HG02763 (cell line): ENCODE measurements at regions not wholly inside any gene's neighbourhood (a gene's known extent, or its start where the extent isn't known, plus 50 kb on each side); places are given as distances from the start of the nearest gene placed in this dataset.

Source experiments
- ATAC-seq: cut with Tn5 transposase; IDR thresholded peaks from one replicate; pipeline ENCODE4 v1.9.1; 2021; ENCODE audit warnings: mild to moderate bottlenecking, moderate library complexity; ENCODE audit not compliant: unreplicated experiment

DNA sequence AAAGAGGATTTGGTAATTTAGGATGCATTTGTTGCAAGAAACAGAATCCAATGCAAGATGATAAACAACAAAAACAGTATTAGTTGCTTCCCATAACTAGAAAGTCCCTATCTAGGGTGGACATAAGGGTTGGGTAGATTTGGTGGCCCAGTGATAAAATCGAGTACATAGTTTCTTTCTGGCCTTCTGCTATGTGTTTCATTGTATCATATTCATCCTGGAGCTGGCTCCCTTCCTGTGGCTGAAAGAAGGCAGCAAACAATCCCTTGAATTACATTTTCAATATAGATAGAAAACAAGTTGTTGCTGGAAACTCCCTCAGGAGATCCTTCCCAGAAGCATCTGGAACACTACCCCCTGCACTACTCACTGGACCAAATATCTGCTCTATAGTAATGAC, 135.1 kb downstream of the ID4 start:
- no peak for ATAC-seq

DNA sequence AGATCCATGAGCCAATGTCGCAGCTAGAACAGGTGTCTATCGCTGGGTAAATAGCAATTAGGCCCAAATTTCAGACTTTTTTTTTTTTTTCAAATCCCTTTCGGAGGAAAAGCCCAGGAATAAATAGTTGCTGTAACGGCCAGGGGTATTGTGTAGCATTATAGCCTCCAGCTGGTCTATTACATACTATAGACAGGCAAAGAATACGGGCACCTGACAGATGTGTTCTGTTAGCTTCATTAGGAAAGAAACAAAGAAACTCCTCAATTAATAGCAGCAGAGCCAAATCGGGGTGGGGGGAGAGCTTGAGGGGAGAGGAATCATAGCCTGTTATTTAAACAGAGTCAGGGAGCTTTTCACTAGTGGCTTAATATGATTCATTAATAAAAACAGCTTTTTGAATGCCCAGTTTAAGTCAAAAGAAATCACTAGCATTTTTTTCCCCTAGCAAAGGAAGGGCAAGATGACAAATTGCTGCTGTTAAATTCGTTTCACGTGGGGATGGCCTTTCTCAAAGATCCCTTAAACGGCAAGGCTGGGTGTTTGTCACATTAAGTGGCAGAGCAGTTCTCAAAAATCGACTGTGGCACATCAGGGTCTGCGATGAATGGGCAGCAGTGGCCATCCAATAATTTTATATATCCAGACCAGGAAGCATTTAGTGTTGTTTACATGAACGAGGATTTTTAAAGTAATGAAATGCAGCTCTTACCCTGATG, 139.4 kb downstream of the ID4 start:
- ATAC-seq, result no peak

DNA sequence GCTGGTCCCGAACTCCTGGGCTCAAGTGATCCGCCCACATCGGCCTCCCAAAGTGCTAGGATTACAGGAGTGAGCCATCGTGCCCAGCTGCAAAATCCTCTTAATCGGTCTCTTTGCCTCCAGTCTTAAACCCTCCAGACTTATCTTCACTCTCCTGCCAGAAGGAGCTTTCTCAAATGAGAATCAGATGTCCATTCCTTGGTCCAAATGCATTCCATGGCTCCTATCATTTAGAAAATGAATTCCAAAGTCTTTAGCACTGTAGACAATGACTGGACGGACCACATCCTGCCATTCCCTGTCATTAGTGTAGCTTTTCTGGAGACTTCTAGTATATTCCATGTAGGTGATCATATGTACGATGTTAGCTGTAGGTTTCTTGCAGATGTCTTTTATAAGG, 141.9 kb downstream of the ID4 start:
- no peak for ATAC-seq

DNA sequence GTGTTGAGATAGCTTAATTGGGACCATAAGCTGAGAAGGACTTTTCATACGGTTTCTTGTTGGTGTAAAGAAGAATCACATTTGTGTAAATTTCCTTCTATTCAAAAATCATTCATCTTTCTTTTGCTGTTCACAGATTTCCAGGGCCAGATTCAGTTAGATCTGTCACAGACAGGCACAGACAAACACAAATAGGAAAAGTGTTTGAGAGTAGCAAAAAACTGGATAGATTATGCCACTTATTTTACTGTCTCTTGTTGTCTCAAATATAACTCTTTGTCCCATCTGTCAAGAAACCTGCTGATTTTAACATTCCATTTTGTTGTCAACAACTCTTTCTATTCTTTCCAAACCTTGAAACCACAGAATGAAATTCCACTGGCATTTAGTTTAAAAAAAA, 142.8 kb downstream of the ID4 start:
- no peak for ATAC-seq

DNA sequence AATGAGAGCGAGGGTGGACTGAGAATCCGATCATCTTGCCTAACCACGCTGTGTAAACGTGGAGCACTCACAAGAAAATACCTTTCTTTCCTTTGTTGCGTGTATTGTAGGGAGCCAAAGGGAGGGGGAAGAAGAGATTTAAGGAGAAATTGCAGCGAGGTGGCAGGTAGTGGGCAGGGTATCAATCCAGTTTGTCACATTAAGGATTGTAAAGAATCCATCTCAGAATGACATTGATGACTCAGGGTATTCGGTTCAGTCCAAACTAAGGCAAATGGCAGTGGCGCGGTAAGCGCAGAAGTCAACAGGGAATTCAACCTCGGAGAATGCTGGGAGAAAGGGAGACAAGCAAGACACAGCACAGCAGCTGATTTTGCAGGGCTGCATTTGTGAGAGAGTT, 146.2 kb downstream of the ID4 start:
- ATAC-seq, result no peak

DNA sequence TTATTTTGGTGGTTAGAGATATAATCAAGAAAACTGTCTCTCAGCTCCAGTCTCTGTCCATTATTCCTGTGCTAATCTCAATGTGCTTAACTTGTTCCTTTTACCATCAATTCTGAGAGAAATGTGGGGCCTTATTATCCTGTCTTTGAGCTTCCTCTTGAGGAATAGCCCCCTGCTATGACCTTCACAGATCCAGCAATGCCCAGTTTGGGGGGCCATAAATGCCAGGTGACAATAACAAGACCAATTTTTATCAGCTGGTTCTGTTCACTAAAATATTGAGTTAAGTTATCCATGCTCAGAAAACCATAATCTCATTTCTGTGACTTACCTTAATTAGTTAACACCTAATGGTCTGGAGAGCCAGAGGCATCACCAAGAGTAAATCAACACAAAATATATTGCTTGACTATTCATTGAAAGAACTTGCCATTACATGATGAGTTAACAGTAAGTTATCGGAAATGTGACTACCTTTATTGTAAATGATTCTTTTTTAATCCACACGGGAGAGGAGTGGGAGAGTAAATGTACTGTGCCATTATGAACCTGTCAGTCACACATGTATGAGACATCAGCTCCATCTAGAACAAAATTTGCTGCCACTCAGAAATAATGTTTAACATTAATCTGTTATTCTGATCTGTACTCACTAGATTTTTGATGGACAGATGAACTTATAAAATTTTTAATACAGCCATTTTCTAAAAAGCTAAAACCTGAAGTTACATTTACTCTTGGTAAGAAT, 149.7 kb downstream of the ID4 start:
- no peak for ATAC-seq

DNA sequence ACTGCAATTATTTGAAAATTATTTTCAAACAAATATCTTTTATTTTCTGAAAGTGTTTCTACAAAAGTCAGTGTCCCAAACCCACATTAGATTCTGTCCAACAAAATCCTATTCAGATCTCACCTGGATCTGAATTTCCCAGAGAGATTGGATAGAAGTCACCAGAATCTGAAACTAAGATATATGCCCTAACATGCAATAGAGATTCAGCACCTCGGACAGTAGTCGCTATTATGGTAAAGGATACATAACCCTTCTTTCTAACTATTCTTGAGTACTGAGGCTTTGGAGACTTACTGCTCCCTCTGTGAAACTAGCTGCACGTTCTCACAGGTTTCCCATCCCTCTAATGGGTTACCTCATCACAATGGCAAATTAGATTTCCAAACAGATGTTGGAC, 151.4 kb downstream of the ID4 start:
- no peak for ATAC-seq

DNA sequence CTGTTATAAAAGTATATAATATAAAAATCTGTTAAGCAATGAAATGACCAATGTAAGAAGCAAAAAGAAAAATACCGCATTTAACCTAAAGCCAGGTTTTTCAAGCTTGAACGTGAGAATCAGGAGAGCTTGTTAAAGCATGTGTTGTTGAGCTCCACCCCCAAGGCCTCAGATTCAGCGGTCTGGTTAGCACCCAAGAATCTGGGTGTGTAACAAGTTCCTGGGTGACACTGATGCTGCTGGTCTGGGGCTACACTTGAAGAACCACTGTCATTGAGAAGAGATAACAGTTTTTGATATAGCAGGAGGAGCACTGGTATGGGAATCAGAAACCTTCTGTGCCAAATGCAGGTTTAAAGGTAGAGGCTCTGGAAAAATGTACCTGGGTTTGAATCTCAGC, 154.0 kb downstream of the ID4 start:
- ATAC-seq, result no peak

DNA sequence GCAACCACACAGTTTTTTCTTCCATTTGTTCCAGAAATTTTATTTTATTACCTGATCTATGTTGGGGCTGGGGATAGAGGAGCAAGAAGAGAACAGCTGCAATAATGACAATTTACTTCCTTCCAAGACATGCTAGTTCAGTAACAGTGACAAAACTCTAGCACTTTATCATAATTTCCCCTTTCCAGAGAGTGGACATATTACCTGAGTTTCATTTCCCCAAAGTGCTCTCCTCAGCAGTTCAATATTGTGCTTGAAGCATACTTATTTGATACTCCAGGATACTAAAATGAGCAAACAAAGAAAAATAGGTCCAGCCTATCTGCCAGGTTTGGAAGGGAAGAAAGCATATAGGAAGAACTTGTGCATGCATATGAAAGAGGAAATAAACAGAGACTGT, 157.7 kb downstream of the ID4 start:
- ATAC-seq, result no peak

DNA sequence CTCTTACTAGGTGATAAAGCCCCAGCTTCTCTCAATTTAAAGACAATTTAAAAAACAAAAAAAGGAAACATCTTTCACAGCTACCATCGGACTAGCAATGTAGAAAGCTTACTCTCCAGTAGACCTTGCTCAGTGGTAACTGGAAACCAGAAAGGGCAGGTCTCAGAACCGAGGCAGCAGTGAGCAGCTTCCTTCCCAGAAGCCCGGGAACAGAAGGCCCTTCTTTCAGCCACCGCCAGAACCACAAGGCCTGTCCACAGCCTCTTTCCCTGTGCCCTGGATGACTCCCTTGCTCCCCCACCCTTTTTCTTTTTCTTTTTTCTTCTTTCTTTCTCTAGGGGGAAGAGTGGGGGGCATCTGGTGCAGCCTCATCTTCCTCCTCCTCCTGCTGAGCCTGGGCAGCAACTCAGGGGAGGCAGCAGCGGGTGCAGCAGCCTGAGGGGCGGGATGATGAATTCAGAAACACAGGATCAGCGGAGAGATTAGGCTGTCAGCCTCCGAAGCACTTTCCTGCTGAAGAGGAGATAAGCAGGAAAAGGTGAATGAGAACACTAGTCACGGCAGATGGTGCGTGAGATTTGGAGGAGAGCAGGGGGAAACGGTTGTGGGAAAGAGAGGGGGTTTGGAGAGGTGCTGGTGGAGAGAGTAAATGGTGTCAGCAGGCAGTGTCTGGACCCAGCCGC, 158.5 kb downstream of the ID4 start:
- ATAC-seq, result no peak

DNA sequence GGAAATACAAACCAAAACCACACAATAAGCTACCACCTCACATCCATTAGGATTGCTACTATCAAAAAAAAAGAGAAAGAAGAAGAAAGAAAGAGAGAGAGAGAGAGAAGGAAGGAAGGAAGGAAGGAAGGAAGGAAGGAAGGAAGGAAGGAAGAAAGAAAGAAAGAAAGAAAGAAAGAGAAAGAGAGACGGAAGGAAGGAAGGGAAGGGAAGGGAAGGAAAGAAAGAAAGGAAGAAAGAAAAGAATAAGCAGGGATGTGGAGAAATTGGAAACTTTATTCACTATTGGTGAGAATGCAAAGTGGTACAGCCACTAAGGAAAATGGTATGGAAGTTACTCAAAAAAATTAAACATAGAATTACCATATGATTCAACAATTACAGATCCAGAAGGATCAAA, 159.9 kb downstream of the ID4 start:
- ATAC-seq, result no peak

DNA sequence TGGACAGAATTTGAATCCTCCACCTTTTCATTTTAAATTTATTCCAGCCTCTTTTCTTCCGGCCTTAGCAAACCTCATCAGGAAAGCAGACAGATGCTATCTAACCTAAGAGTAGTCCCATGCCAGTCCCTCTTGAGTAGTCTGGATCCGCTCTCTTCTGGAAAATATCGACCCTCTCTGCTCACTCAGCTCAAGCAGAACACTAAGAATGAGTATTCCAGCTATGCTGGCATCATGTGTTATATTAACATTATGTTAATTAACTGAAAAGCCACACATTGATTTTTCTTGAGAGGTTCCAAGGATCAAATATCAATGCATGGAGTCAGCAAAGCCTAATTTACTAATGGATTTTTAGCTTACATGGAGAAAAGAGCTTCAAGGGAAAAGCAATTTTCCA, 161.4 kb downstream of the ID4 start:
- ATAC-seq, result no peak

DNA sequence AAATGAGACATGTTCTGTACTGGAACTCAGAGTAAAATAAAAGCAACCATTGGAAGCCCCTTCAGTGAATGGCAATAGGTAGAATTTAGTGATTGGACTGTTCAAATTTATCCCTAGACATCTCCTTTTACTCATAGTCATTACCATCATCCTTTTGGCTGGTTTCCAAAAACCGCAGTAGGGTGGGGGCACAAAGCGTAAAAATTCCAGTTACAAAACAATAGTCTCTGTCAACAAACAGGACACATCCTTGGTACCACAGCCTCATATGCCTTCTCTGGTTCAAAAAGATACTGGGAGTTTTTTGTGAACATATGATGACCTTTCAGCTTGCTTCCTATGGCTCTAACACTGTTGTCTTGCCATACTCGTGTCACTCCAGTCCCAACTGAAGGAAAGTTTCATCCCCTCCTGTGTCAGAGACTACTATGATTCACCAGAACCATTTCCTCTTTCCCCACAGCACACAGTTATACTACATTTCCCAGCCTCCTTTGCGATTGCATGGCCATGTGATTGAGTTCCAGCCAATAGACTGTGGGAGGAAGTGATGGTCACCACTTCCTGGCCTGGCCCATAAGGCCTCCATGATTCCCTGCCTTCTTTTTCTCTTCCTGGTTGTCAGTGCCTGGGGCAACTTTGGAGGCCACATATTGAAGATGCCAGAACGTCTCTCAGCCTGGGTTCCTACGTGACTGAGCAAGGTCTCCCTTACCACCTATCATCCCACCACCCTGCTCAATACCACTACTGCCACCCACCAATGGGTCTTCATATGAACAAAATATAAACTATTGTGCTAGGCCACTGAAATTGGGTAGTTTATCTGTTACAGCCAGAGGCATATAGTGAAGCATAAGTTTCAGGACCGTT, 162.4 kb downstream of the ID4 start:
- peak; percentile 64 for ATAC-seq

DNA sequence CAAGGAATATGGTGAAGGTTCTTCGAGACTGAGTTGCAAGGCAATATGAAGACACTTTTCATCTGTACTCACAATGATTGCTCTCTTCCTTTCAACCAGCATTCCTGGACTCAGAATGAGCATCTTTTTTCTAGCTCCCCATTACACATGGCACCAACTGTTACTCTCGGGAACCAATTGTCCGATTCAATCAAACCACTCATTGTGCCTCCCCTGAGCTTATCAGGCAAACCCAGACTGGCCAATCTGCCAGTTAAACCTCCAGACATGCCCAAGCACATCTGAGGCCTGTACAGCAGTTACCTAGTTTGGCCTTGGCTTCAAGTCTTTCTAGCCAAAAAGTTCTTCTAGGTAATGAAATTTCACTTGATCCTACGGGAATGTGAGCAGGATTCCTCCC, 164.1 kb downstream of the ID4 start:
- no peak for ATAC-seq

DNA sequence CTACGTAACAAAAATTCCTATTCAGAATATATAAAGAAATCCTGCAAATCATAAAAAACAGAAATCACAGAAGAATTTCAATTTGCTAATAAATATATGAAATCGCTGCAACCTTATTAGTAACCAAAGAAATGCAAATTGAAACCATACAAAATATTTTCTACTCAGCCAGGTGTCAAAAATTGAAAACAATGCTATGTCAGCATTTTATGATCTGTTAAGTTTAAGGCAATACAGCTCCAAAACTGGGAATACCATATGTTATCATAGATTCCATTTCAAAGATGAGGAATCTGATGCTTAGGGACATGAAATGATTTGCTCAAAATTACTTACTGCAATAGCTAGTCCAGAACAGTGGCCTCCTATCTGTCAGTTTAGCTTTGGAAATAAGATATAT, 168.9 kb downstream of the ID4 start:
- ATAC-seq, result no peak

DNA sequence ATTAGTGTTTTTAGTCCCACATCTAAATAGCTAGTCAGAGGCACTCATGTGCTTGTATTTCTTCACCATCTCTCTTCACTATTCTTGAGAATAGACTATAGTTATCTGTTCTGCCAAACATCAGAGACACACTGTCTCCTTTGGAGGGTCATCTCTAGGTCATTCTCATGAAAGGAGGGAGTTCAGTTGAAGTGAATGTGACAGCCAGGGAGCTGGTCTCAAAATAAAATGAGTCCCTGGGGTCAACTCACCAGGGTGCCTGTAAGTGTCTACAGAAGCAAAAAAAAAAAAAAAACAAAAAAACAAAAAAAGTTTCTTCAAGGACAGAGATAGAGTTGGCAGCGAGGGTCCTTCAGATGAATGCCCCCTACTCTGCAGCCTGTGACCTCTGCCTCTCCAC, 171.0 kb downstream of the ID4 start:
- no peak for ATAC-seq

DNA sequence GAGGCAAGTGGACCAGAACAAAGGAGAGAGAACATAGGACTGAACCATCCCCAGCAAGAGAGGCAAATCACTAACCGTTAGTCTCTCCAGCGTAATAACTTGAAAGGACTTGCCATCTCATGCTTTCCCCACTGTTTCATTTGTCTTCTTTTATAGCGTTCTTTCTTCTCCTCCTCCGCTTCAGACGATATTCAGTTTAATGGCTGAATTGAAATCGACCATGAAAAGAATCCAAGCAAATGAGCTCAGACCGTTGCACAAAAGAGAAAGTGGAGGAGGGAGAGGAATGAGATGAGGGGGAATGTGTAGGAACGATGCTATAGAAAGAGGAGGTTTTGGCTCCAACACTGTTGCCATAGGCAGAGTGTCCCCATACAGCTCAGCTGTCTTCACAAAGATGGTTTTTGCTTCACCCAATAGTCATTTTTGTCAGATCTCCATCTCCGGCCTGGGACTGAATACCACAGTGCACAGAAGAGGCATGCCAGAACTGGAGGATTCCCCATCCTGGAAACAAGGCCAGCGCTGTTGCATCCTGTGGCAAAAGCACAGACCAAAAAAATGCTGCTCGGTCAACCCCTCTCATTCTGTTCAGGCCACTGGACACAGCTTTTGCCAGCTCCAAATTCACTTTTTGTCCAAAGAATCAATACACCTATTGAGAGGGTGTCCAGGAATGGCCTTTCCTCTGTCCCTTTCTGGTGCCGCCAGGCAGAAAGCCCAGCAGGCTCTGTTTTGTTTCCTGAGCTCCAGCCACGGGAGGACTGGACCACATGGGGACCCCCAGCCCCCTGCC, 176.1 kb downstream of the ID4 start:
- no peak for ATAC-seq

DNA sequence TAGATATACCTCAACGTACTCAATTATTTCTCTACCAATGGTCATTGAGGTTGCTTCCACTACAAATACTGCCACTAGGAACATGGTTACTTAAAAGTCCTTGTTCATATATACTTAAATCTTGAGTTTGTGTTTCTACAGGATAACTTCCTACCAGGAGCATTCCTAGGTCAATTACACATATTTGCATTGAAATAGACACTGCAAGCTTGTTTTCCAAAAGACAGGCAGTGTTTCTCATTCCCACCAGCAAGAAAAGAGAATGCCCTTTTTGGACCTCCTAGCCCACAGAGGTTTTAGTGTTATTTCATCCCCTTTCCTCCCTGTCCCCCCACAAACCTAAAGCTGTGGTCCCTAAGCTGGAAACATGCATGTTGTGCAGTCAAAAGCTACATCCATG, 177.3 kb downstream of the ID4 start:
- no peak for ATAC-seq

DNA sequence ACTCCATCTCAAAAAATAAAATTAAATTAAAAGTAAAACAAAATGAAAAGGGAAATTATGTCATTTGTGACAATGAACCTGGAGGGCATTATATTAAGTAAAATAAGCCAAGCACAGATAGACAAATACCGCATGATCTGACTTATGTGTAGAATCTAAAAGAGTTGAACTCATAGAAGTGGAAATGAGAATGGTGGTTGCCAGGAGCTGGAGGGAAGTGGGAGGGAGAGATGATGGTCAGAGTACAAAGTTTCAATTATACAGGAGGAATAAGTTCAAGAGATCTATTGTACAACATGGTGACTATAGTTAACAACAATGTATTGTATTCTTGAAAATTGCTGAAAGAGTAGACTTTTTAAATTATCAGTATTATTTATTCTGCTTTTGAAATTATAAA, 183.4 kb downstream of the ID4 start:
- ATAC-seq, result no peak

DNA sequence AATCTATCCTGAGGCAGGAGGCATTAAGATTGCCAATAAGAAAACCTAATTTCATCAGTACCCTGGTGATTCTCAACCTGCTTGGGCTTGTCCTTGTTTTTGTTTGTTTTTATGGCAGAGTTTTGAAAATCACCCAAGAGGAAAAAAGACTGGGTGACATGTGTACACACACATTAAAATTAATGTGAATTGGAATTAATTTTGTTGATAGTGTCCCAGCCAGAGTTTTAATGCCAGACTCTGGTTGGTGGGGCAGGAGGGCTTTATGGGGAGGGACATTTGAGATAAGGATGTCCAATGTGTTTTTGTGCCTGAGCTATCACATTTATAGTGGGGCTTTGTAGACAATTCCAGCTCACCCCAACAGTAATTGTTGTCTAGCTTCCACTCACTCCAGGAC, 184.6 kb downstream of the ID4 start:
- ATAC-seq, result no peak
